Nucleus accumbens (tissue), 56 donors: ENCODE measurements at regions not wholly inside any gene's neighbourhood (a gene's known extent, or its start where the extent isn't known, plus 50 kb on each side); places are given as distances from the start of the nearest gene placed in this dataset.

Source experiments
- DNase-seq, 56 donors: peaks; one replicate each; lab custom pipeline; 2025; lab: John Stamatoyannopoulos, UW

DNA sequence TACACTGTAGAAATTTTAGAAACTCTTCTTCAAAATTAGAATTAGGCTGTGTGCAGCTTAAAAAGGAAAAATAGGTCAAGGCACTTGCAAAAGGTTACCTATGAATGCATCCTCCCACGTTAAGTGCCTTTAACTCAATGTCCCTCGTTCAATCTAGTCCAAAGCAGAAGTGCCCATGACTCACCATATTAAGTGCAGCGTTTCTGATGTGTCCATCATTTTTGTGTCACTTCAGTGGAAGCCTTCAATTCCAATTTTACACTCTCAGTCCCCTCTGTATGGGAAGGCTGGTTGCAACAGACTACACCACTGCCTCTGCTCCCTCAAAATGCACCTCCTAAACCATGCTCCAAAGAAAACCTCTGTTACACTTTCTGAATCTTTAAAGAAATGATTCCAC, 53.4 kb downstream of the FOXB1 start:
- no peak for DNase-seq

GRCh38 chr15:60059186-60059585, 55.1 kb downstream of the FOXB1 start:
- no peak for DNase-seq

GRCh38 chr15:60061758-60062157, 57.6 kb downstream of the FOXB1 start:
- DNase-seq = no peak

DNA sequence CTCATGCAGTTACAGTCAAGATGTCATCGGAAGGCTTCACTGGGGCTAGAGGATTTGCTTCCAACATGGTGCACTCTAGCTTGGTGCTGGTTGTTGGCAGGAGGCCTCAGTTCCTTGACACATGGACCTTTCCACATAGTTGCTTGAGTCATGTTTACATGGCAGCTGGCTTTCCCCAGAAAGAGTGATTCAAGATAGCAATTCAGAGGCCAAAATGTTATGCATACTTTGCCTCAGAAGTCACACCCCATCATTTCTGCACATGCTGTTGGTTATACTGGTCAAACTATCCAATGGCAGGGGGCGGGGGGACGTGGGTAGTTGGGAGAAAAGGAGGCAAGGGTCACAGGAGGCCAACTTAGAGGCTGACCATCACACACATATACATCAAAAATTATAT, 58.7 kb downstream of the FOXB1 start:
- DNase-seq = no peak

GRCh38 chr15:60065951-60066350, 61.8 kb downstream of the FOXB1 start:
- DNase-seq = no peak

GRCh38 chr15:60070838-60071493, 66.9 kb downstream of the FOXB1 start:
- DNase-seq = no peak

DNA sequence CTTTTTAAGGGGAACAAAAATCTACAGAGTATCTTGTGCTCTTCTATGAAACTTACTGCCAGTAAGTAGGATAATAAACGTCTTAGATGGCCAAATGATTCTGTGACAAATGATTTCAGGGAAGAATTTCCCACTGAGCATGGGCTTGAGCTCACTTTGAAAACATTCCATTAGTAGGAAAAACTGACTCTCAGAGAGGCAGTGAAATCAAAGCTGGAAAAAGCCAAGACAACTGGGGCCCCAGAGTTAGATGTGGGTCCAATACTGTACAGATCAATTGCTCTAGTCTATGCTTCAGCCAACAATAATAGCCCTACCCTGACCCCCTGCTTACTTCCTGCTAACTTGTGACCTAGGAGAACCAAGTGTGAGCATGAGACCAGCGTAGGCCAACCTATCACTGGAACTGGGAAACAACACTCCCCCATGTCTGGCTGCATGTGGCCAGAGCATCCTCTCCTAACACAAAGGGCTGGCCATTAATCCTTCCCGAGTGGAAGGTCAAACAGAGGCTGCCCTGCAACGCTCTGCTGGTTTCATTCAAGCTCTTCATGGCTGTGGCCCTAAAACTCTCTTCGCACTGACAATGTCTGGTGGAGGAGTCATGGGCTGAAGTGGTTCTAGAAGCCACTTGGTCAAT, 68.8 kb downstream of the FOXB1 start:
- no peak for DNase-seq

- DNase-seq = no peak
Measured at GRCh38 chr15:60073466-60073840, 69.3 kb downstream of the FOXB1 start.

- no peak for DNase-seq
Measured at GRCh38 chr15:60074181-60074885, 70.2 kb downstream of the FOXB1 start.

- DNase-seq = no peak
Measured at GRCh38 chr15:60076045-60076444, 71.9 kb downstream of the FOXB1 start.

- no peak for DNase-seq
Measured at GRCh38 chr15:60076582-60077276, 72.6 kb downstream of the FOXB1 start.

GRCh38 chr15:60077581-60078359, 73.7 kb downstream of the FOXB1 start:
- DNase-seq = no peak

GRCh38 chr15:60079210-60079609, 75.1 kb downstream of the FOXB1 start:
- DNase-seq = no peak

- DNase-seq = no peak
Measured at GRCh38 chr15:60081976-60082375, 77.9 kb downstream of the FOXB1 start.

DNA sequence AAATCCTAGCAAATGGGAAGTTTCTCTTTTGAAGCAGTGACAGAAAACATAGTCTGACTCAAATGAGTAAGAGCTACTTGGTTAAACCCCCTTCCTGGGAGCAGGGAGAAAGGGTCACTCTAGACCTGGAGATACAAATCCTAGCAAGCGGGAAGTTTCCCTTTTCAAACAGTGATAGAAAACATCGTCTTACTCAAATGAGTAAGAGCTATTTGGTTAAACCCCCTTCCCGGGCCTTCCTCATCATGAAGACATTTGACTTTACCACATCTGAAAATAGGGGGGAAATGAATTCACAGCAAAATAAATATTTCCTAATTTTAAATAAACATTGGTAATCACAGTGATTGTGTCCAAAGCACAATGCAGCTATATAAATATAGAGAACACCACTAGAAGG, 79.2 kb downstream of the FOXB1 start:
- DNase-seq = no peak

DNA sequence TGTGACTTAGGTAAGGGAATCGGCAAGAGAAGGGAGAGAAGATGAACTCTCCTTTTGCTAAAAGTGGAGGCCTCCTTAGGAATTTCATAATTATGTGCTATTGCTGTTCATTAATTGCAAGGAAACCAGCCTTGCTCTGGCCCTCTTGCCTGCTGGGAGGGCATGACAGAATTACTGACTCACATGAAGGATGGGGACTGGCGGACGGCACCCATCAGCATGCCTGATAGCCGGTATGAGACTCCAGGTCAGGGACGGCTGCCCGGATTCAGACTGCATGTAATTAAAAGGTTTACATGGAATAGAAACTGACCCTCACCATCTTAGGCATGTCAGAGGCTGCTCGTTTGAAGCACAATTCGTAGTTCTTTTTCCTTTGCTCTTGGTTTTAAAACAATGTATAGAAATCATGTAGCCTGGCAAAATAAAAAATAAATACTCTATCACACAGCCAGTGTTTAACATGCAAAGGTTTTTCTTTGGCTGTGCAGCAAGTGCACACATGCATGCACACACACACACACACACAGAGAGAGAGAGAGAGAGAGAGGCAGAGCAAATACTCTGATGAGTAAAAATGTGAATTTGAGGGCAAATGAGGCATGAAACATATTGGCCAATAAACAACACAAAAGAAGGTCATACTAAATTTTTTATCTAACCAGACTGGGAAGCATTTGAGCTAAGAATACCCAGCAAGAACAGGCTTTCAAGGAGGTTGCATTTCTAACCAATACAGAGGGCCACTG, 82.7 kb downstream of the FOXB1 start:
- DNase-seq = no peak

DNA sequence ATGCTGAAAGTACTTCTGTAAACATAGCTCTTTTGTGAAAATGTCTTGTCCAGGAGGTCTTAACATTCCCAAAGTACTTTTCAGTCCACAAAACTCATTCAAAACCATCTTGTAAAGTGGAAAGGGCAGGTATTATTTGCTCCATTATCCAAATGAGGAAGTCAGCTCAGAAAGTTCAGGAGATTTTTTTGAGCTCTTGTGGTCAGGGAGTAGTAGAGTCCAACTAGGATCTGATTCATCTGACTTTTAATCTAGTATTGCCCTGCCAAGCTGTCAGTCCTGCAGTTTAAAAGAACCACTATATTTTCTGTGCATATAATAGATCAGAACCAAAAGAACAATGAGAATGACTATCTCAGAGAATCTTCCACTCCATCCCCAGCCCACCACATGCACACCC, 83.5 kb downstream of the FOXB1 start:
- DNase-seq = no peak

DNA sequence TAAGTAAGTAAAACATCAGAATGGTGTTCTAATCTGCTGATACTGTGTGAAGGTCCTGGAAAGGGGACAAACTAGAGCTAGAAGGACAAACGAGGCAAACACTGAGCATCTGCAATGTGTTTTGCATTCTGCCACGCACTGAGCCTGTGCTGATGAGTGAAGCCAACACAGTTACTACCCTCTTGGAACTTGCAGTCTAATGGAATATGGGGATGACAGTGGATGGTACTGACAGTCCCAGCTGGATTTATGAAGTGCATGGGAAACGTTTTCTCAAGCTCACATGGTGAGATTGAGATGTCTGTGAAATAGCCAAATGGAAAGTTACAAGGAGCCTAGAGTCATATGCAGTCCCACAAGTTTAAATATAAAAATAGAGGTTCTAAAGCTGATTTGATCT, 86.6 kb downstream of the FOXB1 start:
- no peak for DNase-seq

GRCh38 chr15:60091157-60091556, 87.0 kb downstream of the FOXB1 start:
- peak in 2 of 56 donors; percentile 4 to 18 for DNase-seq

- DNase-seq = no peak
Measured at GRCh38 chr15:60091911-60092310, 87.8 kb downstream of the FOXB1 start.
